Type B pancreatic cell (in vitro differentiated cells): ENCODE measurements at regions not wholly inside any gene's neighbourhood (a gene's known extent, or its start where the extent isn't known, plus 50 kb on each side); places are given as distances from the start of the nearest gene placed in this dataset.
A peak's percentile ranks its signal among the peaks of the same experiment; 100 is the strongest.

Experiments used
- DNase-seq: peaks from one replicate; pipeline ENCODE4 v3.0.0; 2021; ENCODE audit warnings: mixed read lengths; ENCODE audit not compliant: unreplicated experiment; ENCODE audit errors: extremely low spot score
- H3K27ac Mint-ChIP-seq: 2 replicates; pipeline ENCODE4 v1.8.0; 2021; ENCODE audit warnings: mild to moderate bottlenecking, mixed read lengths
- H3K27me3 Mint-ChIP-seq: 2 replicates; pipeline ENCODE4 v1.8.0; 2021; ENCODE audit warnings: mixed read lengths
- H3K36me3 Mint-ChIP-seq: 2 replicates; pipeline ENCODE4 v1.8.0; 2021; ENCODE audit warnings: mixed read lengths
- H3K4me1 Mint-ChIP-seq: one replicate; pipeline ENCODE4 v1.8.0; 2021; ENCODE audit warnings: mixed read lengths; ENCODE audit not compliant: unreplicated experiment
- H3K4me3 Mint-ChIP-seq: 2 replicates; pipeline ENCODE4 v1.8.0; 2021; ENCODE audit warnings: mild to moderate bottlenecking, mixed read lengths
- H3K9me3 Mint-ChIP-seq: 2 replicates; pipeline ENCODE4 v1.8.0; 2021; ENCODE audit warnings: mixed read lengths
- CTCF ChIP-seq: fragments of 200-600 bp; sonication (generic); conservative IDR thresholded peaks from 2 replicates; pipeline ENCODE4 v1.5.0; 2021; ENCODE audit warnings: antibody characterized with exemption, mild to moderate bottlenecking

- TF ChIP-seq CTCF, result no peak
- DNase-seq, result no peak
- Mint-ChIP-seq H3K27me3 (no peaks in the 10 kb centered on the region), H3K4me1 (peaks cover 11% of the 10 kb centered on the region), H3K4me3 (no peak overlapping the region), H3K9me3 (no peaks in the 10 kb centered on the region), H3K27ac (peak overlapping the region; percentile 59), H3K36me3 (no peaks in the 10 kb centered on the region)
Measured at GRCh38 chr2:160646684-160647444, 153.3 kb upstream of the RBMS1 start.

DNA sequence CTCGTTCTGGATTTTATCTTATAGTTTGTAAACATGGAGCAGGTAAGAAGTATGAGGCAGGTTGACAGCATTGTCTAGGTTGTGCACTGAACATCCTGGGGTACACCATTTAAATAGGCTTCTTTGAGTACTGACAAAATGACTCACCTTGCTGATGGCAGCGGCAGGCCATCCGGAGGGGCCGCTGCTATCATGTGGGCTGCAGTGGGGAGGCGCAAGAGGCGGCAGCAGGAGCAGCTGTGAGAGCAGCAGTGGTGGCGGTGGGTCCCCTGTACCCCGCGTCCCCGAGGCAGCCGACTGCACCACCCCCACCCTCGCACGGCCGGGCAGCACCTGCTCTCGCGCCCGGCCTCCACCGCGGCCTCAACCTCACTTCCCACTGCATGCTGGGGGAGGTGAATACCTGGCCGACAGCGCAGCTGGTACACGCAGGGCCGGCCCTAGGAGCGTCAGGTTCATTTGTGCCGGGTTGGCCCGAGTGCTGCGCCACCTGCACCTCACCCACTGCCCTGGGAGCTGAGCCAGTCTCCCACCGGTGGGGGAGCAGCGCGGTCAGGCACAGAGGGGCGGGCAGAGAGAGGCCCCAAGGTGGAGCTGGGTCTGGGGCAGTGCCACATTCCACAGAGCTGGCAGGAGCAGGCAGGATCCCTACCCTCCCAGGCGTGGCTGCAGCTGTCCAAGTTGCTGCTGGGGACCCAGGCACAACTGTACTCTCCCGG lies 154.5 kb upstream of the RBMS1 start:
- H3K4me1 Mint-ChIP-seq, result peaks cover 11% of the 10 kb centered on the region
- no peak for TF ChIP-seq CTCF
- H3K36me3 Mint-ChIP-seq, result no peaks in the 10 kb centered on the region
- H3K4me3 Mint-ChIP-seq, result no peak overlapping the region
- H3K27me3 Mint-ChIP-seq, result no peaks in the 10 kb centered on the region
- H3K9me3 Mint-ChIP-seq, result no peaks in the 10 kb centered on the region
- no peak overlapping the region for H3K27ac Mint-ChIP-seq
- no peak for DNase-seq

DNA sequence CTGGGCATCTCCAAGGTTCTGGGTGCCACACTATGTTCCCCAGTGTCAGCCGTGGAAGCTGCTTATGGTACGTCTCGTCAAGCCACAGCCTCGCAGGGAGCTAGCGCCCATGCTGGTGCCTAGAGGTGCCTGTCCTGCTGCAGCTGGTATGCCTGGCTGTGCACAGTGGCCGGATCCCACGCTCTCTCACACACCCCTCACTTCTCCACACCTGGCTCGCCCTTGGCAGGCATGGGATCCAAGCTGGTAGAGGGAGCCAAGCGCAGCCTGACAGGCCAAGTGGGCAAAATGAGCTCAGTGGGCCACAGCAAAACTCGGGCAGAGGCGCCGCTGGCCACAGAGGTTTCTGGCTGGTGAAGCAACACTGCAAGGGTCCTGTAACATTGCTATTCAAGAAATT lies 156.1 kb upstream of the RBMS1 start:
- Mint-ChIP-seq H3K27me3 (no peaks in the 10 kb centered on the region), H3K27ac (peak overlapping the region; percentile 60), H3K4me3 (no peak overlapping the region), H3K4me1 (peaks cover 11% of the 10 kb centered on the region), H3K36me3 (no peaks in the 10 kb centered on the region), H3K9me3 (no peaks in the 10 kb centered on the region)
- DNase-seq, result no peak
- no peak for TF ChIP-seq CTCF

DNA sequence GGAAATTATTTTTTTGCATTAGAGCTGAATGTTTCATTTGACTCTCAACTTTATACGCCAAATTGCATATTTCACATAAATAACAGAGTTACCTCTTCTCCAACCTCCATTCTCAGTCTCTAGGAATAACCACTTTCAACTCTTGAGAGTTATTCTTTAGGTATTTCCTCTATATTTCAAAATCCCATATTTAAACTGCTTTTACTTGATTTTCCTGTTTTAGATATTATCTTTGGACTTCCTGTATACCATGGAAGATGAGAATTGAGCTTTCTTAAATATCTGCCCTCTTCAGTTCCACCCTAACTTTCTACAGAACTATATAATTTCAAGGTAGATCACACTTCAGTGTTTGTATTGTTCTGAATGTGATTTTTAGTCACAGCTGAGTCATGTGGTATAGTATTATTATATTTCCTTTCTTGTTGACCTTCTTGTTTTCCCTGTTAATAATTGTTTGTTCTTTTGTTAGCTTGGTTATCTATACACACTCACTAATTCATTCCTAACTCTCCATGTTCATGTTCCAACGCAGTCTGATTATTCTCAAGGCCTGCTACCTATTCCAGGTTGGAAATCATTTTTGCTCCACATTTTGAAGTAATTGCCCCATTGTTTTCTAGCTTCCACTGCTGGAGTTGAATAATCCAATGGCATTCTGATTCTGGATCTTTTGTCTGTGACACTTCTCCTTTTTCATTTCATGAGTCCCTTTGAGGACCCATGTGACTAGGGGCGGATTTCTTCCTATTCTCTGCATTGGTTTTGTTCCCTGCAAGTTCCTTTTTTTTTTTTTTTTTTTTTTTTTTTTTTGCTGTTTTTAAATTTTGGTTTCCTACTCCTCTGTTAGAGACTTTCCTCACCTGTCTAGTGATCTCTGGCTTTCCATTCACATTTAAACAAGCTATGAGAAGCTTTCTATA lies 156.8 kb upstream of the RBMS1 start:
- no peaks in the 10 kb centered on the region for H3K27me3 Mint-ChIP-seq

More for the DNA sequence above, 156.8 kb upstream of the RBMS1 start:
- peaks cover 11% of the 10 kb centered on the region for H3K4me1 Mint-ChIP-seq
- H3K27ac Mint-ChIP-seq, result peak overlapping the region; percentile 60
- no peak for DNase-seq
- H3K36me3 Mint-ChIP-seq, result no peaks in the 10 kb centered on the region
- no peaks in the 10 kb centered on the region for H3K9me3 Mint-ChIP-seq
- TF ChIP-seq CTCF, result no peak
- H3K4me3 Mint-ChIP-seq, result no peak overlapping the region
